NCI-H774 (cell line): ENCODE measurements at regions not wholly inside any gene's neighbourhood (a gene's known extent, or its start where the extent isn't known, plus 50 kb on each side); places are given as distances from the start of the nearest gene placed in this dataset.
"Not testable (repeated sequence)": the region's sequence is repeated elsewhere in the genome, so short reads cannot be mapped to it uniquely, and the experiment has no call there.

Experiments used
- DNase-seq: peaks from one replicate; lab custom pipeline; 2025; lab: John Stamatoyannopoulos, UW

DNA sequence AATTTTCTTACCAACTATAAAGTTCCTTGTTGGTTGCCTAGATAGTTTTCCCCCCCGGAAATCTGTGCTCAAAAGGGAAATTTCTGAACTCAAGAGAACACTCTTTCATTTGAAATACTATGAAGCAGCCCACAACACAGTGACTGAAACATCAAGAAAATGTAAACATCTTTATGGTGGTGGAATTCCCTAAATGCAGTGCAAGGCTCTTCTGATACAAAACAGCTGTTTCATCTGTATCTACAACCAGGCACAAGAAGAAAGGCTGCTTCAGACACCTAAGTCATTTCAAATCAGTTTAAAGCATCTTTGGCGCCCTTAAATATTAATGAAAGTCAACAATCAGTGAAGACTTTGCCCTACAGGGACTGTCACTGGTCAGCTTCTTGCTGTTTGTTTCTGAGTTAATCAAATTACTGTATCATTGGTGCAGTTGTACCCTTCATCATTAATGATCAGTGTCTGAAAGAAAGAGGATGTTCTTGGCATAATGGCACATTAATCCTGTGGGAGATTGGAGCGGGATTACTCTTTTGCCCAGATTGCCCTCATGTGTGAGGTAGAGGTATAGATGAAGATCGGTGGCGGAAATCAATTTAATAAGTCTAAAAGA, 947.0 kb downstream of the NR2F1-AS1 start:
- no peak for DNase-seq

DNA sequence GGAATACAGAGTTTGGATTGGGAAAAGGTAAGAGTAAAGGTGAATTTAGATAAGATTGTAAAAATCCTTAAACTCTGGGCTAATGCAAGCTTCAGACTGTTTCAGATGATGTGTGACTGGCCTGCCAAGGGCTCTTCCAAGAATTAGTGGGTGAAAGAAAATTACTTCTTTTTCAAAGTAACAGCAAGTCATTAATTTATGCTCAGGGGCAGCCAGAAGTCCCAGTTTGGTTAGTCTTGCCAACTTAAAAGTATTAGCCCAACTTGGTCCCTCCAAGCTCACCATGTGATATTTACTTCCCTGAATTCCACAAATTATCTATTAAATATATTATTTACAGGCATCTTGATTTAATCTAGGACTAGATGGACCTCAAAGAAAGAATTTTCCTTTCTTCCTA, 947.8 kb downstream of the NR2F1-AS1 start:
- no peak for DNase-seq

DNA sequence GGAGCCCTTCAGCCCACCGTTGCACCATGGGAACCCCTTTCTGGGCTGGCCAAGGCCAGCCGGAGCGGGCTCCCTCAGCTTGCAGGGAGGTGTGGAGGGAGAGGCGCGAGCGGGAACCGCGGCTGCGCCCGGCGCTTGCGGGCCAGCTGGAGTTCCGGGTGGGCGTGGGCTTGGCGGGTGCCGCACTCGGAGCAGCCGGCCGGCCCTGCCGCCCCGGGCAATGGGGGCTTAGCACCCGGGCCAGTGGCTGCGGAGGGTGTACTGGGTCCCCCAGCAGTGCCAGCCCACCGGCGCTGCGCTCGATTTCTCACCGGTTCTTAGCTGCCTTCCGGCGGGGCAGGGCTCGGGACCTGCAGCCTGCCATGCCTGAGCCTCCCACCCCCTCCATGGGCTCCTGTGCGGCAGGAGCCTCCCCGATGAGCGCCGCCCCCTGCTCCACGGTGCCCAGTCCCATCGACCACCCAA, 949.8 kb downstream of the NR2F1-AS1 start:
- DNase-seq, result not testable (repeated sequence)

DNA sequence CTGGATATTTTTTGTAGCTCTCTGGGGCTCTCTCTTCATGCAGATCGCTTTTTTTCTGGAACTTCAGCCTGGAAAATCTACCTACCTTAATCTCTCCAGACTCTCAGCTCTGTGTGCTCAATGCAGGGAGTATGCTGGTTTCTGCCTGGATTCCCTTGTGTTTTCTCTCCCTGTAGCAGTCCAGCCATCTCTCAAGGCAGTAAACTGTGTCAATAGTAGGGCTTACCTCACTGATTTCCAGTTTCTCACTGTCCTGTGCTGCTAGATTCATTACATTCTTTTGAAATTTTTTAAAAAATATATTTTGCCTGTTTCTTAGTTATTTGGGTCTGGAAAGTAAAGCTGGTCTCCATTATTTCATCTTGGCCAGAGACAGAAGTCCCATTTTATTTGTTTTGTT, 951.4 kb downstream of the NR2F1-AS1 start:
- no peak for DNase-seq

DNA sequence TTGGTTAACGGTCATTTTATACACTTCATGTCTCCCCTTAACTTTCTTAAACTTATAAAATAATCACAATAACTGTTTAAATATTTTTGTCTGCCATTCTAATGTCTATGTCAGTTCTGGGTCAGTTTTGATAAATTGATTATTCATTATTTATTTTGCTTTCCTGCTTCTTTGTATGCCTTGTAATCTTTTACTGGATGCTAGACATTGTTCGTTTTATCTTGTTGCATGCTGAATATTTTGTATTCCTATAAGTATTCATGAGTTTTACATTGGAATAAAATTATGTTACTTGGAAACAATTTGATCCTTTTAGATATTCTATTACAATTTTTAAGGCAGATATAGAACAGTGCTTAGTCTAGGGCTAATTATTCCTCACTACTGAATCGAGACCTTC, 952.0 kb downstream of the NR2F1-AS1 start:
- DNase-seq, result no peak

DNA sequence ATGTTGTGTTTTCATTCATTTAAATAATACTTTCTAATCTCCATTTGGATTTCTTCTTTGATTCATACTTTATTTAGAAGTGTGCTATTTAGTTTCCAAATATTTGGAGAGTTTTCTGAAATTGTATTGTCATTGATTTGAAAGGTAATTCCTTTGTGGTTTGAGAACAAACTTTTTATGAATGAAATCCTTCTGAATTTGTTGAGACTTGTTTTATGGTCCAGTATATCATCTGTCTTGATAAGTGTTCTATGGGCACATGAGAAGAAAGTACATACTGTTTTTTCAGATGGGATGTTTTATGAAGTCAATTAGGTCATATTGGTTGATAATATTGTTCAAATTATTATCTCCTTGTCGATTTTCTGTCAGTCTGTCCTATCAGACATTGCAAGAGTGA, 953.8 kb downstream of the NR2F1-AS1 start:
- DNase-seq, result no peak

DNA sequence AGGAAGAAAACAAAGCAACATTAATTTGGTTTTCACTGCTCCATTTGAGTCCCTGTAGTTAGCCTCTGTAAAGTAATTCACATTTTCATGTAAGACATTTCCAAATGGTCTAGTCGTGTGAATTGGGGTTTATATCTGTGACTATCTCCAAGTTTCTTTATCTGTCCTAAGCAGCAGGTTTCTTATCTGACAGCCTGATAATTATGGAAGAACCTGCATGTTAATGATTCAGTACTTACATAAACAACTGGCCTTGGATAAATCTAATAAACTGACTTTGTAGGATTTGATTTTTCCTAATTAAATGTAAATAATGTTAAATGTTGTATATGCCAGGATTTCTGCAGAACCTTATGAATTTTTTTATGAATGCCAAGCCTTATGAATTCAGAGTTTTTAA, 964.9 kb downstream of the NR2F1-AS1 start:
- DNase-seq, result no peak

DNA sequence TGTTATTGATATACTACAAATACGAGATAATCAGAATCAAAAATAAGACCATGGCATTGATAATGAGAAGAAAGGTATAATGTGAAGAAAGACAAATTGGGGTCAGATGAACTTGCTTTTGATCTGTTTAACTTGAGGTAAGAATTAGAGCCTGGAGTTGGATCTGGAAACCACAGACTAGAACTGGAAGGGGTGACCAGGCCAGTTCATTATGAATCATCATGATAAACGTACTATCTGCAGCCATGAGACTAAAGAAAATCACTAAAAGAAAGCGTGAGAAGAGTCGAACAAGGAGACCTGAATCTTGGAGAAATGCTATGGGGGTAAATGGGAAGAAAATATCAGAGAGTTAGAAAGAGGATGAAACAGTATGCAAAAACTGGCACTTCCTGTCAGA, 967.5 kb downstream of the NR2F1-AS1 start:
- no peak for DNase-seq

DNA sequence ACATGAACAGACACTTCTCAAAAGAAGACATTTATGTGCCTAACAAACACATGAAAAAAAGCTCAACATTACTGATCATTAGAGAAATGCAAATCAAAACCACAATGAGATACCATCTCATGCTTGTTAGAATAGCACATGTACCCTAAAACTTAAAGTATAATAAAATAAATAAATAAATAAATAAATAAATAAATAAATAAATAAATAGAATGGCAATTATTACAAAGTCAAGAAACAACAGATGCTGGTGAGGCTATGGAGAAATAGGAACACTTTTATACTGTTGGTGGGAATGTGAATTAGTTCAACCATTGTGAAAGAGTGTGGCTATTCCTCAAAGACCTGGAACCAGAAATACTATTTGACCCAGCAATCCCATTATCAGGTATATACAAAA, 970.6 kb downstream of the NR2F1-AS1 start:
- DNase-seq, result not testable (repeated sequence)

DNA sequence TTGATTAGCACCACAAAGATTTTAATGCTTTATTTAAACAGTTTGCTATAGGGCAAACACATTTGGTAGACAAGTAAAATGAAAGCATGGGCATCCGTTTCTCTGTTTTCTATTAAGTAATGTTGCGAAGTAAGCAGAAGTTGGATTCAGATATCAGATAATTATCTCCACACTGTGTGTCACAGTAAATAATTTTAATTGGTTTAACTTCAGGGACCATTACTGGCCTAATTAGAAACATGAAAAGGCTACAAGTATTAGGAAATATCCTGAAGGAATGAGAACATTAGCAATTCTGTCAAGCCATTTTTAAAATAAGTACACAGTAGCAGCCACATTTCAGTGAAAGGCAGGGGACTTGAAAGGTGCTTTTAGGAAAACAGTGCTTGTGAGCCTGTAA, 975.4 kb downstream of the NR2F1-AS1 start:
- DNase-seq, result no peak

DNA sequence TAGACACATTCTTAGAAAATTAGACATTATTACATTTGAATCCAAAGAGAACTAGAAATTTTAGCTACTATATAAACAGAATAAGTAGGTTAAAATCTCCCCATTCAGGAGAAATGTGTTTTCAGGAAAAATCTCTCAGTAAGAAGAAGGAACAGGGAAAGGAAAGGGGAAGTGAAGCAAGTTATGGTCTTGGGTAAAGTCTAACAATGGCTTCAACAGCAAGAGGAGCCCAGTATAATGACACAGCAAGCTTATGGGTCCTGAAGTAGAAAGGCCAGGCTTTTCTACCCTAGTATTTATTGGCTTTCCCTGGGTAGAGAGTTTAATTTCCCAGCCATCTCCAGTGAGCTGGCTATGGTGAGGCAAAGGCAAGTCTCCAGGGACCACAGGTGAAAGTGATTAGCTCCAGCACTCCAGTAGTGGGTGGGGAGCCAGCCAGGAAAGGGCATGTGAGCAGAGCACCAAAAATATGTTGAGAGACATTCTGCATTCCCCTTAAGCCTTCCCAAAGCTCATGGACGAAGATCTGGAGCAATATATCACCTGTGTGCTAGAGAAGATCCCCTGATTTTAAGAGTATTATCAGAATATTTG, 981.7 kb downstream of the NR2F1-AS1 start:
- no peak for DNase-seq

DNA sequence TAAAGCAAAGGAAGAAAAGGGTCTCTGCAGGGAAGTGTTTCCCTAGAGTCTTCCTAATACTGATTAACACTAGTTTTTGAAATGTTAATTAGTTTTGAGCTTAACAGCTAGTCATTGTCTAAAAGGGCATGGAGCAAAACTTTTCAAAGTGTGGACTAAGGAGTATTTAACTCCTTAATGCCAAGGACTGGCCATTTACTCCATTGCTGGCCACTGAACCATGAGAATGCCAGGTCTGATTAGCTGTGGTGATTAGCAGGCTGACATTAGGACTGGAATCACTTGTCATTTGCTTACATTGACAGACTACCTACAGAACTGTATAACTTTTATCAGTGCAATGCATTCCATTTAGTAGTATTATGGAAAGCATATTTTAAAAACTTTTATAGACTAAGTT, 987.0 kb downstream of the NR2F1-AS1 start:
- no peak for DNase-seq

DNA sequence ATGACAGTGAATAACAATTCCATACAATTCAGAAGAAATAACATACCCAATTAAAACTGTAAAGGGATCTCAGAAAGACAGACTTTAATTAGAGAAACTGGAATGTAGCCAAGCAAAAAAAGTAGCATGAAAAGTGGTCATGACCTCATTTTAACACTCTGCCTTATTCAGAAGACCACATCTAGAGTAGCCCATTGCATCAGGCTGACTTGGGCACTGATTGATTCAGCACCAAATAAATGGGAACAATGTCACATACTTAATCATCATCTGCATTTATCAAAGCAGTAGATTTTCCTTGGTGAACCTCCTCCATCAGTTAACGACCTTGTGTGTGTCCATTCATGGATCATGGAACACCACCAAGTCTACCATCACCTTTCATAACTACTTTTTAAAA, 992.1 kb downstream of the NR2F1-AS1 start:
- no peak for DNase-seq

DNA sequence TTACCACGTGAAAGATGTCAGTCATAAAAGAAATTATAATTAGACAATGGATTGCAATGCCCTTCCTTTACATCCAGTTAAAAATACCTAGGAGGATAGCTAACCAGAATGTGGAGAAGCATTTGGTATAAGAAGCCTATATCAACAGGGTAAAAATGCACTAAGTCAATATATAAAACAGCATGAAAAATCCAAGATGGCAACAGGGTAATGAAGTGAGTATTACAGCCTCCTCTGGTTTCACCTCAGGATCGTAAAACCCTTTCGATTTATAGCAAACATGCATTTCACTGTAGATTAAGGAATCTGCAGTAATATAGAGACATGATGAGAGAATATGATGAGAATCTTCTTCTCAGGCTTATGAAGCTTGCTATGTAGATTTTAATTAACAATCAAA, 999.3 kb downstream of the NR2F1-AS1 start:
- no peak for DNase-seq

DNA sequence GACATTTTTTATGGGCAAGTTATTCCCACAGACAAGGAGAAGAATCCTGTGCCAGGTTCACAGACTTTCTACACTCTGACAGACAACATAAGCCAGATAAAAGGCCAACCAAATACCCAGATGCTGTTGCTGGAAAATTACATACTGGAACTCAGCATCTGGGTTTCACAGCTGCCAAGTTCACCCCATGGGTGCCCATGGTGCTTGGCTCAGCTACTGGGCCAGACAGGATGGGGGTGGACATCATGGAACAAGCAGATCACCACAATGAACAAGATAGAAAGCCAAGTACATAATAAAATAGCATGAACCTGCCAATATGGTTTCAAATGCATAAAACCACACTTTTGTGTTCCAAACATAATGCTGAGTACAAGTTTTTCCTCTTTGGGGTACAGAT, 999.8 kb downstream of the NR2F1-AS1 start:
- DNase-seq, result no peak

DNA sequence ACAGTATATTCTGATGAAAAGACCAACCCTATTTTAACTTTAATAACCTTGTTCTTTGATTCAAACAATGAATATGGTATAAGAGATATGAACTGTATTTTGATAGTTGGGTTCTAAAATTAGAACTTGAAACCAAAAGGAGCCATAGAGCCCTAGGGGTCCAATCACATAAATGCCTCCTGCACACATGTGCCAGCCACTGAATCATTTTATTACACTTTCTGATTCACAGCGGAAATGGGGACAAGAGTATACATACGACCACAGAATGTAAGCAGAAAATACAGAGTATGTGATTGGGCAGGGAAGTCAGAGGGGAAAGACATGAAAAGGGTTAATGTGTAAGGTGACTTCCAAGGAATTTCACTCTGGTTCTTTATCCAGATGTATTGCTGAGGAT, 1000.2 kb downstream of the NR2F1-AS1 start:
- DNase-seq, result no peak

DNA sequence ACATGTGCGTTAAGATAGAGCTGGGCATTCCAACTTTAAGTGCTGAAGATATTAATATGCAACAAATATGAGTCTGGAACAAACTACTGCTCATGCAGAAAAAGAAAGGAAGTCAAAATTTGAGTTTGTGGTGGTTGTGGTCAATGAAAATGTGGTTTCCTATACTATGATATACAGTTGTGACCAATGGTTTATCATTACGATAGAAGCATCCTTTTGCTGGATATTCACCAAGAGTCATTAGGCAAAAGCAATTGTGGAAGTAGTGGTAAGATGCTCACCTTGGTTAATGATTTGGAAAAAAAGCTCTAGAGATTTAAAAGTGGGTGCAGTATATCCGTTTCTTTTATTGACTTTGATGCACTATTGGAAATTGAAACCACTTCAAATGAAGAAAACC, 1007.0 kb downstream of the NR2F1-AS1 start:
- DNase-seq, result no peak

DNA sequence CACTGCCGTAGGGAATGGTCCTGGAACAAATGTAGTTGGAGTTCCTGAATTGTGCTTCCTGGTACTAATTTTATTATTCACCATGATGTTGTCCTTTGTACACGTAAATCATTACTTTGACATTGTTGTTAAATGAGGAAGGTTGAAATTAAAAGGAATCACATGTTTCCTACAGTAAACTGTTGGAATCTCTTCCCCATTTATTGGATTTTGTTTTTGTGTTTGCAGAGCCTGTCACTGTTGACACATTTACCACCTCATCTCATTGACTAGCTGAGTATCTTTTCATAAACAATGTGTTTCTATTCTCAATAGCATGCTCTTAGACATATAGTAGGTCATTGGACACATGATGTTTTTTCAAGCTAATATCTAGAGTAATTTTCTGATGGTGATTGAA, 1012.5 kb downstream of the NR2F1-AS1 start:
- DNase-seq, result no peak

DNA sequence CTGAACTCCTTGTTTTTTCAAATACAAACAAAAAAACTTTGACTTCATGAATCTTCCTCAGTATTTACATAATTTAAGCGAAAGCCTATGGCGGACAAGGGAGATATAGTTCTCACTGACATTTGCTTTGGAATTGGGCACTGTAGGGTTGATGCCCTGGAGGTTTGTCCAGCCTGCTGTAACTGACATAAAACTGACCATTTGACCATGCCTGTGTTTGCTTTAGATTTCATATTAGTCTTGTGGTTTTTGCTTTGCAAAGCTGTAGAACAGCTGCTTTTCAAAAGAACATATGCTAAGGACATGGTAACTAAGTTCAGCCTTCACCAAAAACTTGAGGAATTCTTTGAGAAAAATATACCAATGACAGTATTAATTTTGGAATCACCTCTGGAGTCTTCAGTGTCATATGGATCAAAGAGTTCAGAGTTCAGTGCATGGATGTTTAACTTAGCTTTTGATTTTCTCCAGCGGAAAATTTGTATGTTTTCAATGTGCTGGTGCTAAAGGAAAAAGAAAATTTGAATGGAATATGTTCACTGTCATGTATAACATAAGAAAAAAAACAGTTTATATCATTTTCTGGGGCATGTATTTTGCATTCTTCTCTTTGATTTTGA, 1013.1 kb downstream of the NR2F1-AS1 start:
- no peak for DNase-seq

DNA sequence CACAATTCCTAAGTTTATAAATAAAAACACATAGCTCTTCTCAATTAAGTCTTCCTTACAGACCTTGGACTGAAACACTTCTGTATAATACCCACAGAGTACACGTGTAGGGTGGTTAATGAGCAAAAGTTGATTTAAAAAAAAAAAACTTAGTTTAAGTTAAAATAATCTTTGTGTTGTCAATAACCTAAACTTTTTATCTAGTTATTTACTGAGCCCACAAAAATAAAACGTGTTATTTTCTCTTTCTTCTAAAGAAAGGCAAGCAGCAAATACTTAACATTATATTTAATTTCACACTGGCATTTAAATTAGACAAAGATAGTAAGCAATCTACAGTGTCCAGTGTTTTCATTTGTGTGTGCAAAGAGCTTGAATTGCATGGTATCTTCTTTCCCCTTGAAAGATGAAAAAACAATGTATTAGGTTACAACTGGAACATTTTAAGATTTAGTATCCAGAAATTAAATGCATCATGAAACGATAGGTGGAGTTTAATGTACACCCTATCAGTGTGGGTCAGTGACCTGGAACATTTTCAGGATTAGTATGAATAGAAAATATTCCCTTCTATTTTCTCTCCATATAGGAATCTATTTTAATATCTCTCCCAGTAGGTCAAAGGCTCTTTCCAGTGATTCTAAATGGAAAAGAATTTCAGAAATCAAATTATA, 1014.8 kb downstream of the NR2F1-AS1 start:
- DNase-seq, result no peak

DNA sequence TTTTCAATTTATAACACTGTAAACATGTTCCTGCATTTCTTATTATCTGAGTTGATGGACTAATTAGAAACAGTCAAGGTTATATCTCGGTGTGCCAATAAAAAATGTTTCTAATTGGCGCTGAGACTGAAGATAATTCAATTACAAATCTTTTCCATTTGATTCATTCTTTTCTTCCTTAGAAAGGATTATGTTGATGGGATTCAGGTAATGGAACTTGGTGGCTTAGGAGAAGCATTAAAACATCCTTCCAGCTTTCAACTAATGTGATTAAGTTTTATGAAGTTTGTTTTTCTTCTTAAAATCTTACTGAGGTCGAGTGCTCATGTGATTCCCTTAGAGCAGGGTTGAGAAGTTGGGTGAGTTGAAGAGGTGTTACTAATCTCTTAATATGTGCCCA, 1015.3 kb downstream of the NR2F1-AS1 start:
- no peak for DNase-seq

DNA sequence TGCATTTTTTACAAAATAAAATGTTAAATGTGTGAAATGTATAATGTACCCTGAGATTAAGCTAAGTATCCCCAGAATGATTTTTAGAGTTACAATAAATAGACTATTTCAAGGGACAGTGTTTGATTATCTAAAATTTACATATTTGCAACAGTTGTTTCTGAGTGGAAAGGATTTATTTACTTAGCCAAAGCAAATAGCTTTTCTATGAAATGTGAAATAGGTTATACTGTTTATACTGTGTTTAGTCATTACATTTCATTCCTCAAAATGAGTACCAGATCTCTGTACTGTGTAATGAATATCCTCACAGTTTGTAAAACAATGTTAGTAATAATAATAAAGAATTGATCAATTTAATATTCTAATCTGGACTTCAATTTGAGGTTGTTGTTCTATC, 1019.0 kb downstream of the NR2F1-AS1 start:
- DNase-seq, result no peak

DNA sequence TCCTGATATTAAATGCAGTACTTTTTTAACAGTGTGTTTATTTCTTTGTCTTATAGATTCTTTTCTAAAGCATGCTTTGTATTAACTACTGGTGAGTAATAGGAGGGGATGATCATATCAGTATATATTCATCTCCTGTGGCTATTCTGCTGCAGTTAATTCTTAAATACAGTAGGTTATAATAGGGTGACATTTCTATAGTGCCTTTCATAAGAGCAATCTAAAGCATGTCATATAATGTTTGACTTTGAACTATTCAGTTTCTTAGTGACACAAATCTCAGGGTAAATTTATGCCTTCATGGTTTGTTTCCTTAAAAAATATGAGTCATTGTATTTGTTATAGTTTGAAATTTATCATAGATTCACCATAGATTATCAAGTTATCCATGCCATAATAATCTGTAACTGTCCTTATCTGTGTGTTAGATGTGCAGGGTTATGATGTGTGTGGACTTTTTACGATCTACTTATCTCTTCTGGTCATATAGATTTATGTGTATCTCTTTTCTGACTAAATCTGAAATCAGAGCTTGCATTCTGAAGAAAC, 1019.5 kb downstream of the NR2F1-AS1 start:
- no peak for DNase-seq
